Ovary (tissue), 3 donors: ENCODE measurements at regions not wholly inside any gene's neighbourhood (a gene's known extent, or its start where the extent isn't known, plus 50 kb on each side); places are given as distances from the start of the nearest gene placed in this dataset.

Experiments used
- POLR2A ChIP-seq: fragments of 450-650 bp; IDR thresholded peaks from one replicate; pipeline ENCODE4 v1.6.1; 2017; ENCODE audit warnings: antibody characterized with exemption, mild to moderate bottlenecking, moderate library complexity
- TF ChIP-seq, protein P1 (sequence below), 3 donors: fragments of 450-650 bp in 2 of 3; fragments of 200-600 bp in 1 of 3; IDR thresholded peaks; one replicate each; pipeline versions ENCODE4 v1.5.1 to v1.8.0; 2016 to 2022; ENCODE audit warnings: antibody characterized with exemption in 3 of 3, mild to moderate bottlenecking in 1 of 3
- donor health status: DM: no; HTN: no; CAD: no.

DNA sequence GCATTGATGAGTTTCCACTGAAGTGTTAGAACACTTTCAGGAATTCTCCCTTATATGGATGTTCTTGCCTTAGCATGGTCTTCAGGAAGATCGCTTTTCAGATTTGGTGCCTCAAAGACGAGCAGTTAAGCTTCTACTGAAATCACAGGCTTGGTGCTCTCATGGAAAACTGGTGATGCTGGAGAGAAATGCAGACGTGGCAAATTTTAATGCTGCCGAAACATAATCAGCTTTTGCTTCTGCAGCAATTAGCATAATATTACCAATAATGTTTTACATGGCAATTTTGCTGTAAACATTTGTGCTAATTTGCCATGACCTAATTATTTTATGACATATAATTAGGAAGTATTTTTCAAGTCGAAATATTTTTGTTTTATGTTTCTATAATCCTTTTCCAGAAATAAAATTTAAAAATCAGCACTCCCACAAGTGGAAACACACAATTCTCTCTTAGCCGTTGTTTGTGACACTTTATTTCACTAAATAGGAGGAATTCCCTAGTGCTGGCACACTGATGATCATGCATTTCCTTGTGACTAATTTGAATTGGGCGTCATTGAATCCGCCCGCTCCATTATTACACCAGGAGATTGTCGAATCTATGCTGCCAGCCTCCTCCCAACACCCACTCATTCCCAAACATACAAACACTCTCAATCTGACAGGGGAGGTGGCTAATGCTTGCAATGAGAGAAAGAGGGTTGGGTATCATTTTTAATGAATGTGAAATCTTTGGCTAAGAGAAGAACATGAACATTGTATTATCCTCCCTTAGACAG lies 506.8 kb upstream of the PPP2R3A start:
- TF ChIP-seq, protein P1, sequence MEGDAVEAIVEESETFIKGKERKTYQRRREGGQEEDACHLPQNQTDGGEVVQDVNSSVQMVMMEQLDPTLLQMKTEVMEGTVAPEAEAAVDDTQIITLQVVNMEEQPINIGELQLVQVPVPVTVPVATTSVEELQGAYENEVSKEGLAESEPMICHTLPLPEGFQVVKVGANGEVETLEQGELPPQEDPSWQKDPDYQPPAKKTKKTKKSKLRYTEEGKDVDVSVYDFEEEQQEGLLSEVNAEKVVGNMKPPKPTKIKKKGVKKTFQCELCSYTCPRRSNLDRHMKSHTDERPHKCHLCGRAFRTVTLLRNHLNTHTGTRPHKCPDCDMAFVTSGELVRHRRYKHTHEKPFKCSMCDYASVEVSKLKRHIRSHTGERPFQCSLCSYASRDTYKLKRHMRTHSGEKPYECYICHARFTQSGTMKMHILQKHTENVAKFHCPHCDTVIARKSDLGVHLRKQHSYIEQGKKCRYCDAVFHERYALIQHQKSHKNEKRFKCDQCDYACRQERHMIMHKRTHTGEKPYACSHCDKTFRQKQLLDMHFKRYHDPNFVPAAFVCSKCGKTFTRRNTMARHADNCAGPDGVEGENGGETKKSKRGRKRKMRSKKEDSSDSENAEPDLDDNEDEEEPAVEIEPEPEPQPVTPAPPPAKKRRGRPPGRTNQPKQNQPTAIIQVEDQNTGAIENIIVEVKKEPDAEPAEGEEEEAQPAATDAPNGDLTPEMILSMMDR (IDR thresholded peaks at IDR 0.05), result no peak
- no peak for TF ChIP-seq POLR2A
